ENCODE measurements at regions not wholly inside any gene's neighbourhood (a gene's known extent, or its start where the extent isn't known, plus 50 kb on each side); places are given as distances from the start of the nearest gene placed in this dataset.

DNA sequence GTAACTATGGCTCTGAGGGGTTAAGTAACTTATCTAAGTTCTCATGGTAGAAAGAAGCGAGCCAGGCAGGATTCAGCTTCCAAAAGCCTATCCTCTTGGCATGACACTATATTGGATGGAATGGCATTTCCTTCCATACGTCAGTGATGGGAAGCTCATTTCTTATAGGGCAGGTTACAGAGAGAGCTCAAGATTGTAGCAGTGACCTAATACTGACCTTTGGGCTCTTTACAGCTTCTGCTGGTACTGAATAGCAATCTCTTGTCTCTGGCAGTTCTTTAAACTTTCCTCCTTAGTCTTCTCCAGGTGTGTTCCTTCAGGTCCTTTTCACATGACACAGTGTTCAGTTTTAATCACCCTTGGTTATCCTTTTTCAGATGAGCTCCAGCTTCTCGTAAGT, 133.0 kb downstream of the HRH4 start:
- Histone ChIP-seq H3K4me1 (ENCODE audit: control insufficient read depth in 1 of 2, insufficient read depth in 1 of 2, low read depth in 1 of 2, low read length in 1 of 2) (no peaks in the 10 kb centered on the region), H3K4me3 (ENCODE audit: low read depth in 1 of 2, low read length in 1 of 2) (no peak overlapping the region), H3K27ac (no peak overlapping the region), H3K9me3 (no peaks in the 10 kb centered on the region), H3K27me3 (peaks cover 5% of the 10 kb centered on the region), H3K36me3 (no peaks in the 10 kb centered on the region)
- TF ChIP-seq, protein P1, sequence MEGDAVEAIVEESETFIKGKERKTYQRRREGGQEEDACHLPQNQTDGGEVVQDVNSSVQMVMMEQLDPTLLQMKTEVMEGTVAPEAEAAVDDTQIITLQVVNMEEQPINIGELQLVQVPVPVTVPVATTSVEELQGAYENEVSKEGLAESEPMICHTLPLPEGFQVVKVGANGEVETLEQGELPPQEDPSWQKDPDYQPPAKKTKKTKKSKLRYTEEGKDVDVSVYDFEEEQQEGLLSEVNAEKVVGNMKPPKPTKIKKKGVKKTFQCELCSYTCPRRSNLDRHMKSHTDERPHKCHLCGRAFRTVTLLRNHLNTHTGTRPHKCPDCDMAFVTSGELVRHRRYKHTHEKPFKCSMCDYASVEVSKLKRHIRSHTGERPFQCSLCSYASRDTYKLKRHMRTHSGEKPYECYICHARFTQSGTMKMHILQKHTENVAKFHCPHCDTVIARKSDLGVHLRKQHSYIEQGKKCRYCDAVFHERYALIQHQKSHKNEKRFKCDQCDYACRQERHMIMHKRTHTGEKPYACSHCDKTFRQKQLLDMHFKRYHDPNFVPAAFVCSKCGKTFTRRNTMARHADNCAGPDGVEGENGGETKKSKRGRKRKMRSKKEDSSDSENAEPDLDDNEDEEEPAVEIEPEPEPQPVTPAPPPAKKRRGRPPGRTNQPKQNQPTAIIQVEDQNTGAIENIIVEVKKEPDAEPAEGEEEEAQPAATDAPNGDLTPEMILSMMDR (IDR thresholded peaks at IDR 0.05): no peak

DNA sequence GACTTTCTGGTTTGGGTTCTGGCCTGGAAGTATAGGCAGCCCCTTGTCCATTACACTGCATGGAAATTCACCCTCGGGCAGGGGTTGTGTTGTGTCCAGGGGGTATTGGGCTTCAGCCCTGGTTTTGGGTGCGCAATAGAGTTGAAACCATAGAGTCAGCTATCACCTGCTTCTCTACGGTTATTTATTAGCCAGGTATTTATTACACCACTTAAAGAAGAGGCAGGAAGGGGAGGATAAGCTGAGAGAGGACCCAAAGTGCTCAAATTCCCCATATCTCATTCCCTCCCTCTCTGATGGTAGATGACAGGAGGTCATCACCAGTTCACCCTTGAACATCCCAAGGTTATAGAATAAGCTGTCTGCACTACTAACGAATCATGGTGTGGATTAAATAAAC, 133.4 kb downstream of the HRH4 start:
- Histone ChIP-seq H3K36me3 (no peaks in the 10 kb centered on the region), H3K27ac (no peak overlapping the region), H3K4me3 (ENCODE audit: low read depth in 1 of 2, low read length in 1 of 2) (no peak overlapping the region), H3K9me3 (no peaks in the 10 kb centered on the region), H3K4me1 (ENCODE audit: control insufficient read depth in 1 of 2, insufficient read depth in 1 of 2, low read depth in 1 of 2, low read length in 1 of 2) (no peaks in the 10 kb centered on the region), H3K27me3 (peaks cover 9% of the 10 kb centered on the region)
- TF ChIP-seq, protein P1 (IDR thresholded peaks at IDR 0.05): no peak

DNA sequence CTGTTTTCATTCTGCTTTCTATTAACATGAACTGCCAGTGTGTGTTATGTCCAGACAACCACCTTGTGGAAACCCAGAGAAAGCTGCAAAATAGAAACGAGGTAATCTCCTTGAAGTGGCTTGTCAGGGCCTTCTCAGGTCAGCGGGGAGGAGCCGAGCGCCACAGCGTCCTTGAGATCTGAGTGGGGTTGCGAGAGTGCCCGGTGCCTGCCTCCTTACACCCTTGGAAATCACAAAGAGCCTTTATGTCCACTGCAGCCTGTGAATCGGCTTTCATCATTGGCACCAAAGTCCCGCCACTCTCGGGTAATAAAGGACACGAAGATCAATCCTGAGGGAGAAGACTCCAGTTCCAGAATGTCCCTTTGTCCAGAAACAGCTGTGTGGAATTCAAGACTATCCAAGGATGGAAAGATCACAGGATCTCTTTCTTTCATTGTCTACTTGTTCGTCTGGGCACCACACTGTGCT, 135.2 kb downstream of the HRH4 start:
- Histone ChIP-seq H3K9me3 (no peaks in the 10 kb centered on the region), H3K27me3 (peaks cover 17% of the 10 kb centered on the region), H3K27ac (no peak overlapping the region), H3K4me3 (ENCODE audit: low read depth in 1 of 2, low read length in 1 of 2) (no peak overlapping the region), H3K36me3 (no peaks in the 10 kb centered on the region), H3K4me1 (ENCODE audit: control insufficient read depth in 1 of 2, insufficient read depth in 1 of 2, low read depth in 1 of 2, low read length in 1 of 2) (no peaks in the 10 kb centered on the region)
- TF ChIP-seq, protein P1 (IDR thresholded peaks at IDR 0.05): no peak

DNA sequence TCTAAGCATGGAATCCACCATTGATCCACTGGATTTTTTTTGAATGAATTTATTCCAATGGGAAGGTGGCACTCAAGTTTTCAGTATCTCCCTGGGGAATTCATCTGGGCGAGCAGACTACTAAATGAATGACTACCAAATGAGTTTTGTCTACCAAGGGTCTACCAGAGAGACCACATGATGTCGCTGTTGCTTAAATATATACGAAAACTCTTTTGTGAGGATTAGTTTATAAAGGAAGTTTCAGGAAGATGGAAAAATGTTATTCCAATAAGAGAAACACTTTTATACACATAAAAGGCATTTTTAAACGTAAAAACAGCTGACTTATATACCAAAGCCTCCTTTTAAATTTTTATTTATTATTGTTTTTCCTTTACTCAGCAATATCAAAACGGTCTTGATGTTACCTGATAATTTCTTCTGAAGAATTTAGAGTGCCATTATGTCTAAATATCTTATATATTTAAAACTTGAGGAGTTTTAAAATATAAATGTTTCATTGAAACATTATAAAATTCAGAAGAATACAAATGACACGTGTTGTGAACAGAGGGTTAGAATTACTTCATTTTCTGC, 139.7 kb downstream of the HRH4 start:
- Histone ChIP-seq H3K9me3 (no peaks in the 10 kb centered on the region), H3K27me3 (peaks cover 17% of the 10 kb centered on the region), H3K36me3 (no peaks in the 10 kb centered on the region), H3K27ac (no peak overlapping the region), H3K4me1 (ENCODE audit: control insufficient read depth in 1 of 2, insufficient read depth in 1 of 2, low read depth in 1 of 2, low read length in 1 of 2) (no peaks in the 10 kb centered on the region), H3K4me3 (ENCODE audit: low read depth in 1 of 2, low read length in 1 of 2) (no peak overlapping the region)
- TF ChIP-seq, protein P1 (IDR thresholded peaks at IDR 0.05): no peak

DNA sequence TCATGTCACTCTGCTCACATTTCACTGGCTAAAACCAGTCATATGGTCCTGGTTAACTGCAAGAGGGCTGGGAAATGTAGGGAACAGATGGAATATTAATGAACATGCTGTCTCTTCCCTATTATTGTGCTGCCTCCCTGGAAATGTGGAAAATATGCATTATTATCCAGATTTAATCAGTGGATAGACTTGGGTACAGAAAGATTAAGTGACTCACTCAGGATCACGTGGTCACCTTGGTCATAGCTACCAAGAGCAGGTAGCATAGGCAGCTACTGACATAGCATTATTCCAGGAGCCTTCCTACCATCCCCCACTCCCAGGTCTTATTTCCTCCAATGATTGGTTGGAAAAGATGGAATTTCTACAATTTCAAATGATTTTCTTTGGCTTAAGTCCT, 141.1 kb downstream of the HRH4 start:
- no peaks in the 10 kb centered on the region for H3K36me3 ChIP-seq
- H3K27ac ChIP-seq: no peak overlapping the region
- peaks cover 17% of the 10 kb centered on the region for H3K27me3 ChIP-seq
- TF ChIP-seq, protein P1 (IDR thresholded peaks at IDR 0.05): no peak
- H3K9me3 ChIP-seq: no peaks in the 10 kb centered on the region
- no peaks in the 10 kb centered on the region for H3K4me1 ChIP-seq (ENCODE audit: control insufficient read depth in 1 of 2, insufficient read depth in 1 of 2, low read depth in 1 of 2, low read length in 1 of 2)
- no peak overlapping the region for H3K4me3 ChIP-seq (ENCODE audit: low read depth in 1 of 2, low read length in 1 of 2)

All from neutrophil (primary cell).